ENCODE measurements at regions not wholly inside any gene's neighbourhood (a gene's known extent, or its start where the extent isn't known, plus 50 kb on each side); places are given as distances from the start of the nearest gene placed in this dataset.

- H3K4me2 ChIP-seq (ENCODE audit: low read length): no peak overlapping the region
- H3K79me2 ChIP-seq (ENCODE audit: insufficient read depth, low read depth, low read length): no peaks in the 10 kb centered on the region
- BruUV-seq (replicated peaks): no TSS peak
- H3K4me3 ChIP-seq (ENCODE audit: low read depth, low read length, poor library complexity, severe bottlenecking): no peak overlapping the region
- peaks cover 12% of the 10 kb centered on the region for H3K4me1 ChIP-seq (ENCODE audit: insufficient read depth, low read length, poor library complexity, severe bottlenecking)
- H3K9me2 ChIP-seq (ENCODE audit: insufficient read depth, low read length): no peaks in the 10 kb centered on the region
- no peak for DNase-seq (ENCODE audit: low spot score)
- ChIA-PET CTCF (ENCODE audit: unreplicated experiment) (no interaction called here), POLR2A (interaction anchor here (1.0 to 2.4 kb wide), 2 partner anchors 11 to 14 kb away, joined by 6 to 8 read pairs; no protein-coding TSS in a partner anchor)
- no peak overlapping the region for H2AFZ ChIP-seq (ENCODE audit: low read length)
- intact Hi-C loops (cut with micrococcal nuclease; ENCODE audit: unreplicated experiment): no loop called here
- TF ChIP-seq EZH2phosphoT487 (IDR thresholded peaks at IDR 0.05; ENCODE audit: borderline replicate concordance, low read depth, low read length): no peak
- TF ChIP-seq CTCF (conservative IDR thresholded peaks at IDR 0.05; ENCODE audit: low read length): no peak
- no peaks in the 10 kb centered on the region for H3K9me3 ChIP-seq (ENCODE audit: low read length)
- no peak overlapping the region for H3K27ac ChIP-seq (ENCODE audit: low read depth, low read length, poor library complexity, severe bottlenecking)
- H4K20me1 ChIP-seq (ENCODE audit: insufficient read depth, low read length): no peaks in the 10 kb centered on the region
- no peaks in the 10 kb centered on the region for H3K36me3 ChIP-seq (ENCODE audit: insufficient read depth, low read length)
Observed at GRCh38 chr12:98341026-98341425, 174.4 kb upstream of the TMPO start.

- Histone ChIP-seq H3K9me2 (ENCODE audit: insufficient read depth, low read length) (no peaks in the 10 kb centered on the region), H3K9me3 (ENCODE audit: low read length) (no peaks in the 10 kb centered on the region), H3K4me2 (ENCODE audit: low read length) (no peak overlapping the region), H3K36me3 (ENCODE audit: insufficient read depth, low read length) (no peaks in the 10 kb centered on the region), H3K27ac (ENCODE audit: low read depth, low read length, poor library complexity, severe bottlenecking) (no peak overlapping the region), H3K79me2 (ENCODE audit: insufficient read depth, low read depth, low read length) (no peaks in the 10 kb centered on the region), H3K4me3 (ENCODE audit: low read depth, low read length, poor library complexity, severe bottlenecking) (no peak overlapping the region), H4K20me1 (ENCODE audit: insufficient read depth, low read length) (no peaks in the 10 kb centered on the region), H2AFZ (ENCODE audit: low read length) (no peak overlapping the region), H3K4me1 (ENCODE audit: insufficient read depth, low read length, poor library complexity, severe bottlenecking) (peaks cover 12% of the 10 kb centered on the region)
- TF ChIP-seq CTCF (conservative IDR thresholded peaks at IDR 0.05; ENCODE audit: low read length): no peak
- no TSS peak for BruUV-seq (replicated peaks)
- ChIA-PET CTCF (ENCODE audit: unreplicated experiment) (no interaction called here), POLR2A (interaction anchor here (0.5 to 1.9 kb wide), 3 partner anchors 15 to 293 kb away, joined by 3 to 5 read pairs (median 3); no protein-coding TSS in a partner anchor)
- DNase-seq (ENCODE audit: low spot score): no peak
- intact Hi-C loops (cut with micrococcal nuclease; ENCODE audit: unreplicated experiment): no loop called here
Observed at GRCh38 chr12:98341732-98342131, 173.7 kb upstream of the TMPO start.

GRCh38 chr12:98343002-98343567, 172.3 kb upstream of the TMPO start:
- ChIA-PET CTCF (ENCODE audit: unreplicated experiment) (no interaction called here), POLR2A (interaction anchor here (0.7 to 1.9 kb wide), 2 partner anchors 14 to 1285 kb away, joined by 3 to 5 read pairs; no protein-coding TSS in a partner anchor)
- TF ChIP-seq CTCF (conservative IDR thresholded peaks at IDR 0.05; ENCODE audit: low read length) (no peak), EZH2phosphoT487 (IDR thresholded peaks at IDR 0.05; ENCODE audit: borderline replicate concordance, low read depth, low read length) (no peak)
- DNase-seq (ENCODE audit: low spot score): no peak
- BruUV-seq (replicated peaks): no TSS peak
- no peak overlapping the region for H3K27ac ChIP-seq (ENCODE audit: low read depth, low read length, poor library complexity, severe bottlenecking)
- no peaks in the 10 kb centered on the region for H3K9me3 ChIP-seq (ENCODE audit: low read length)
- intact Hi-C loops (cut with micrococcal nuclease; ENCODE audit: unreplicated experiment): no loop called here
- H2AFZ ChIP-seq (ENCODE audit: low read length): no peak overlapping the region
- peaks cover 12% of the 10 kb centered on the region for H3K4me1 ChIP-seq (ENCODE audit: insufficient read depth, low read length, poor library complexity, severe bottlenecking)
- H4K20me1 ChIP-seq (ENCODE audit: insufficient read depth, low read length): no peaks in the 10 kb centered on the region
- peak overlapping the region; percentile 35; the same call in 1 of the 2 replicates for H3K4me2 ChIP-seq (ENCODE audit: low read length)
- H3K9me2 ChIP-seq (ENCODE audit: insufficient read depth, low read length): no peaks in the 10 kb centered on the region
- H3K79me2 ChIP-seq (ENCODE audit: insufficient read depth, low read depth, low read length): no peaks in the 10 kb centered on the region
- no peak overlapping the region for H3K4me3 ChIP-seq (ENCODE audit: low read depth, low read length, poor library complexity, severe bottlenecking)
- no peaks in the 10 kb centered on the region for H3K36me3 ChIP-seq (ENCODE audit: insufficient read depth, low read length)
